CD14-positive monocyte (primary cell): ENCODE measurements at regions not wholly inside any gene's neighbourhood (a gene's known extent, or its start where the extent isn't known, plus 50 kb on each side); places are given as distances from the start of the nearest gene placed in this dataset. TPM values are rescaled to one million over a fixed set of nuclear protein-coding genes. Genes with fewer than 3 reads are reported as not detected.

ENCODE experiments used
- DNase-seq, 3 donors: peaks; one replicate each; pipeline ENCODE4 v3.0.0-alpha.2; 2011 to 2022
- H2AFZ ChIP-seq: 2 replicates; pipeline ENCODE4 v1.6.0; 2012; ENCODE audit warnings: mild to moderate bottlenecking, low read depth, low read length, inconsistent platforms; ENCODE audit not compliant: insufficient read depth, poor library complexity, severe bottlenecking
- H3K27ac ChIP-seq, 2 donors: 1 replicate in 1 of 2; 2 replicates in 1 of 2; pipeline ENCODE4 v1.5.1; 2012 to 2013; ENCODE audit warnings: low read length in 2 of 2, control low read depth in 1 of 2, inconsistent platforms in 1 of 2, low read depth in 1 of 2, mild to moderate bottlenecking in 1 of 2
- H3K27me3 ChIP-seq, 2 donors: one replicate each; pipeline versions ENCODE4 v1.6.0 to v1.6.1; 2011 to 2013; ENCODE audit warnings: low read length in 2 of 2; ENCODE audit not compliant: control insufficient read depth in 2 of 2, insufficient read depth in 2 of 2
- H3K36me3 ChIP-seq, 2 donors: replicated peaks in 1 of 2; 1 replicate in 1 of 2; 2 replicates in 1 of 2; pipeline versions ENCODE4 v1.5.1 to v1.6.1; 2012 to 2013; ENCODE audit warnings: low read length in 2 of 2, control low read depth in 1 of 2, inconsistent platforms in 1 of 2, mild to moderate bottlenecking in 1 of 2; ENCODE audit not compliant: insufficient read depth in 2 of 2, control insufficient read depth in 1 of 2
- H3K4me1 ChIP-seq, 2 donors: 1 replicate in 1 of 2; 2 replicates in 1 of 2; pipeline versions ENCODE4 v1.5.1 to v1.6.1; 2012 to 2013; ENCODE audit warnings: low read length in 2 of 2, control low read depth in 1 of 2, inconsistent platforms in 1 of 2, mild to moderate bottlenecking in 1 of 2, moderate library complexity in 1 of 2; ENCODE audit not compliant: insufficient read depth in 2 of 2, control insufficient read depth in 1 of 2
- H3K4me2 ChIP-seq: replicated peaks from 2 replicates; pipeline ENCODE3; 2012; ENCODE audit warnings: low read length, moderate library complexity, mild to moderate bottlenecking; ENCODE audit not compliant: poor library complexity, severe bottlenecking; ENCODE audit errors: extremely low read depth
- H3K4me3 ChIP-seq, 3 experiments: fragments of 200-600 bp in 1 of 3; sonication (generic) in 1 of 3; replicated peaks in 1 of 3; 1 replicate in 2 of 3; 2 replicates in 1 of 3; pipeline ENCODE4 v1.5.1; 2011 to 2013; ENCODE audit warnings: low read length in 3 of 3, mild to moderate bottlenecking in 3 of 3, control low read depth in 2 of 3, low read depth in 2 of 3, inconsistent platforms in 1 of 3, moderate library complexity in 1 of 3
- H3K79me2 ChIP-seq: 2 replicates; pipeline ENCODE4 v1.6.0; 2012; ENCODE audit warnings: mild to moderate bottlenecking, control low read depth, inconsistent platforms, low read length, moderate library complexity; ENCODE audit not compliant: insufficient read depth
- H3K9ac ChIP-seq: 2 replicates; pipeline ENCODE4 v1.6.0; 2017; ENCODE audit warnings: low read length, mild to moderate bottlenecking; ENCODE audit not compliant: insufficient read depth, poor library complexity, severe bottlenecking
- H3K9me3 ChIP-seq, 2 donors: replicated peaks in 1 of 2; 1 replicate in 1 of 2; 2 replicates in 1 of 2; pipeline versions ENCODE4 v1.5.1 to v1.6.1; 2012 to 2013; ENCODE audit warnings: low read length in 2 of 2, control low read depth in 1 of 2; ENCODE audit not compliant: control insufficient read depth in 1 of 2, insufficient read depth in 1 of 2
- H4K20me1 ChIP-seq: 2 replicates; pipeline ENCODE4 v1.6.0; 2012; ENCODE audit warnings: mild to moderate bottlenecking, low read length, control low read depth, moderate library complexity; ENCODE audit not compliant: insufficient read depth
- H3K27ac Mint-ChIP-seq, 7 donors: one replicate each; pipeline ENCODE4 v1.8.0; 2020; ENCODE audit warnings: mild to moderate bottlenecking in 7 of 7, mixed read lengths in 7 of 7, moderate library complexity in 6 of 7, inconsistent platforms in 2 of 7
- H3K27me3 Mint-ChIP-seq, 3 donors: one replicate each; pipeline ENCODE4 v1.8.0; 2021 to 2022; ENCODE audit warnings: low read depth in 3 of 3, mild to moderate bottlenecking in 3 of 3, mixed read lengths in 3 of 3, moderate library complexity in 3 of 3, inconsistent platforms in 1 of 3
- H3K36me3 Mint-ChIP-seq, 2 donors: one replicate each; pipeline ENCODE4 v1.8.0; 2020; ENCODE audit warnings: mixed read lengths in 2 of 2, inconsistent platforms in 1 of 2, mild to moderate bottlenecking in 1 of 2
- H3K4me1 Mint-ChIP-seq: one replicate; pipeline ENCODE4 v1.8.0; 2020; ENCODE audit warnings: mild to moderate bottlenecking, mixed read lengths
- H3K4me3 Mint-ChIP-seq, 2 donors: one replicate each; pipeline ENCODE4 v1.8.0; 2020; ENCODE audit warnings: mild to moderate bottlenecking in 2 of 2, mixed read lengths in 2 of 2, moderate library complexity in 1 of 2
- H3K9me3 Mint-ChIP-seq, 7 donors: one replicate each; pipeline ENCODE4 v1.8.0; 2020 to 2022; ENCODE audit warnings: mixed read lengths in 7 of 7, mild to moderate bottlenecking in 6 of 7, moderate library complexity in 6 of 7, inconsistent platforms in 2 of 7
- CTCF ChIP-seq: fragments of 200-600 bp; IDR thresholded peaks from one replicate; pipeline ENCODE4 v1.8.0; 2022; ENCODE audit warnings: antibody characterized with exemption, mild to moderate bottlenecking
- WGBS: methylation state at CpG from one replicate; pipeline ENCODE4 v1.1.5; 2013; ENCODE audit warnings: missing lambda C conversion rate; ENCODE audit not compliant: insufficient coverage; 5-methylcytosine and 5-hydroxymethylcytosine counted together
- intact Hi-C, 2 donors: fragments of 100-400 bp; cut with micrococcal nuclease; formaldehyde crosslinking; loops; one replicate each; pipeline versions ENCODE4 v1.15.0 to v1.15.1; 2023
- small RNA-seq: library from RNA; depleted of rRNA; stranded (forward); fragments of <200 nt; gene quantifications from one replicate; pipeline ENCODE3, GENCODE V24; 2012; ENCODE audit warnings: low read depth; ENCODE audit not compliant: insufficient read length

- H3K9ac ChIP-seq, result no peak overlapping the region
- intact Hi-C loops, result no loop called here
- peak overlapping the region in 1 of 7 donors; percentile 38 for H3K27ac Mint-ChIP-seq
- TF ChIP-seq CTCF, result no peak
- peak overlapping the region in 1 of 3 experiments; percentile 1 for H3K4me3 ChIP-seq
- H3K36me3 Mint-ChIP-seq, result peaks cover 19 to 36% of the 10 kb centered on the region in 2 donors
- H3K36me3 ChIP-seq, result no peaks in the 10 kb centered on the region
- H3K9me3 Mint-ChIP-seq, result peaks cover 12 to 29% (median 21%) of the 10 kb centered on the region in 7 donors
- no CpG with 5 or more reads among the region's 3 CpGs for WGBS
- H3K4me1 ChIP-seq, result peaks cover 73 to 93% of the 10 kb centered on the region in 2 donors
- H3K4me2 ChIP-seq, result no peak overlapping the region
- H2AFZ ChIP-seq, result no peak overlapping the region
- no peak for DNase-seq
- no peaks in the 10 kb centered on the region for H4K20me1 ChIP-seq
- no peaks in the 10 kb centered on the region for H3K79me2 ChIP-seq
- no peak overlapping the region for H3K4me3 Mint-ChIP-seq
- no peaks in the 10 kb centered on the region for H3K27me3 ChIP-seq
- peaks cover 87% of the 10 kb centered on the region for H3K4me1 Mint-ChIP-seq
- H3K27ac ChIP-seq, result peak overlapping the region in 1 of 2 donors; percentile 93
- H3K27me3 Mint-ChIP-seq, result peaks cover 0 to 5% (median 0%) of the 10 kb centered on the region in 3 donors
- H3K9me3 ChIP-seq, result peaks cover 7 to 13% of the 10 kb centered on the region in 2 donors
These were observed 49.9 kb upstream of the CYP1B1 start for GRCh38 chr2:38125842-38126241.

Small RNAs in the stretch of these regions (small RNA-seq; reads per million reads assigned to genes)
- gene AC009229.3 (not detected), gene RNU6-951P (not detected)
